Neural crest cell (in vitro differentiated cells): ENCODE measurements at regions not wholly inside any gene's neighbourhood (a gene's known extent, or its start where the extent isn't known, plus 50 kb on each side); places are given as distances from the start of the nearest gene placed in this dataset.

Experiments used
- DNase-seq: peaks from one replicate; pipeline ENCODE4 v3.0.0; 2021; ENCODE audit warnings: low read depth, mixed read lengths, low spot score
- H3K27ac Mint-ChIP-seq: one replicate; pipeline ENCODE4 v1.8.0; 2021; ENCODE audit warnings: mild to moderate bottlenecking, mixed read lengths; ENCODE audit not compliant: unreplicated experiment
- H3K27me3 Mint-ChIP-seq: 2 replicates; pipeline ENCODE4 v1.8.0; 2021; ENCODE audit warnings: low read depth, mild to moderate bottlenecking, mixed read lengths
- H3K36me3 Mint-ChIP-seq: 2 replicates; pipeline ENCODE4 v1.8.0; 2021; ENCODE audit warnings: low read depth, mild to moderate bottlenecking, mixed read lengths
- H3K4me1 Mint-ChIP-seq: 2 replicates; pipeline ENCODE4 v1.8.0; 2021; ENCODE audit warnings: mixed read lengths
- H3K4me3 Mint-ChIP-seq: one replicate; pipeline ENCODE4 v1.8.0; 2021; ENCODE audit warnings: mild to moderate bottlenecking, mixed read lengths
- H3K9me3 Mint-ChIP-seq: 2 replicates; pipeline ENCODE4 v1.8.0; 2021; ENCODE audit warnings: mixed read lengths
- CTCF ChIP-seq: fragments of 200-600 bp; sonication (generic); conservative IDR thresholded peaks from 2 replicates; pipeline ENCODE4 v1.5.0; 2021; ENCODE audit warnings: antibody characterized with exemption, mild to moderate bottlenecking

- TF ChIP-seq CTCF, result no peak
- no peak overlapping the region for H3K27ac Mint-ChIP-seq
- no peaks in the 10 kb centered on the region for H3K9me3 Mint-ChIP-seq
- no peaks in the 10 kb centered on the region for H3K27me3 Mint-ChIP-seq
- no peaks in the 10 kb centered on the region for H3K36me3 Mint-ChIP-seq
- H3K4me3 Mint-ChIP-seq, result no peak overlapping the region
- no peak for DNase-seq
- H3K4me1 Mint-ChIP-seq, result no peaks in the 10 kb centered on the region
These were observed 891.7 kb upstream of the SLC10A2 start for GRCh38 chr13:103957939-103958338.

GRCh38 chr13:103953859-103954258 lies 887.6 kb upstream of the SLC10A2 start:
- no peak overlapping the region for H3K4me3 Mint-ChIP-seq
- no peak for TF ChIP-seq CTCF

GRCh38 chr13:103952183-103952582 lies 886.0 kb upstream of the SLC10A2 start:
- no peaks in the 10 kb centered on the region for H3K27me3 Mint-ChIP-seq
- no peak overlapping the region for H3K4me3 Mint-ChIP-seq
- no peak for DNase-seq
- H3K4me1 Mint-ChIP-seq, result no peaks in the 10 kb centered on the region
- H3K36me3 Mint-ChIP-seq, result no peaks in the 10 kb centered on the region
- no peak for TF ChIP-seq CTCF
- H3K9me3 Mint-ChIP-seq, result no peaks in the 10 kb centered on the region
- no peak overlapping the region for H3K27ac Mint-ChIP-seq

More at GRCh38 chr13:103953859-103954258, 887.6 kb upstream of the SLC10A2 start:
- no peaks in the 10 kb centered on the region for H3K4me1 Mint-ChIP-seq
- peak overlapping the region; percentile 45 for H3K27ac Mint-ChIP-seq
- H3K36me3 Mint-ChIP-seq, result no peaks in the 10 kb centered on the region
- no peaks in the 10 kb centered on the region for H3K9me3 Mint-ChIP-seq
- no peaks in the 10 kb centered on the region for H3K27me3 Mint-ChIP-seq
- DNase-seq, result no peak

- Mint-ChIP-seq H3K9me3 (peaks cover 3% of the 10 kb centered on the region), H3K27ac (no peak overlapping the region), H3K4me1 (no peaks in the 10 kb centered on the region), H3K36me3 (no peaks in the 10 kb centered on the region), H3K27me3 (no peaks in the 10 kb centered on the region), H3K4me3 (no peak overlapping the region)
- DNase-seq, result no peak
- TF ChIP-seq CTCF, result no peak
These were observed 882.2 kb upstream of the SLC10A2 start for GRCh38 chr13:103948426-103948825.

GRCh38 chr13:103945836-103946235 lies 879.6 kb upstream of the SLC10A2 start:
- Mint-ChIP-seq H3K4me3 (no peak overlapping the region), H3K4me1 (no peaks in the 10 kb centered on the region), H3K27ac (no peak overlapping the region), H3K36me3 (no peaks in the 10 kb centered on the region), H3K9me3 (peaks cover 6% of the 10 kb centered on the region), H3K27me3 (no peaks in the 10 kb centered on the region)
- TF ChIP-seq CTCF, result no peak
- no peak for DNase-seq

GRCh38 chr13:103941506-103942140 lies 875.4 kb upstream of the SLC10A2 start:
- H3K9me3 Mint-ChIP-seq, result peaks cover 6% of the 10 kb centered on the region
- no peak overlapping the region for H3K27ac Mint-ChIP-seq
- no peak for DNase-seq
- no peaks in the 10 kb centered on the region for H3K27me3 Mint-ChIP-seq
- no peak for TF ChIP-seq CTCF
- H3K4me3 Mint-ChIP-seq, result no peak overlapping the region
- no peaks in the 10 kb centered on the region for H3K36me3 Mint-ChIP-seq
- H3K4me1 Mint-ChIP-seq, result no peaks in the 10 kb centered on the region
